SHP77 treated with DMSO at 0.1 percent for 48 hours (cell line): ENCODE measurements at regions not wholly inside any gene's neighbourhood (a gene's known extent, or its start where the extent isn't known, plus 50 kb on each side); places are given as distances from the start of the nearest gene placed in this dataset.

ENCODE experiments used
- DNase-seq: peaks from one replicate; lab custom pipeline; 2025; lab: John Stamatoyannopoulos, UW

- no peak for DNase-seq
Measured at GRCh38 chr6:133185731-133186130, 55.4 kb upstream of the EYA4 start.

GRCh38 chr6:133187114-133187513 is 54.0 kb upstream of the EYA4 start:
- no peak for DNase-seq

GRCh38 chr6:133187657-133188453 is 53.3 kb upstream of the EYA4 start:
- DNase-seq: no peak

GRCh38 chr6:133190912-133191311 is 50.2 kb upstream of the EYA4 start:
- no peak for DNase-seq

GRCh38 chr6:133191323-133191722 is 49.8 kb upstream of the EYA4 start:
- DNase-seq: no peak
